ENCODE measurements at regions not wholly inside any gene's neighbourhood (a gene's known extent, or its start where the extent isn't known, plus 50 kb on each side); places are given as distances from the start of the nearest gene placed in this dataset.

- DNase-seq (ENCODE audit: low spot score), result no peak
- TF ChIP-seq TAF1 (conservative IDR thresholded peaks at IDR 0.05) (no peak), RXRA (IDR thresholded peaks at IDR 0.05) (no peak), EGR1 (IDR thresholded peaks at IDR 0.05; ENCODE audit: low read depth in 2 of 2) (no peak), MAX (IDR thresholded peaks at IDR 0.05) (no peak), RAD21 (IDR thresholded peaks at IDR 0.05) (no peak), SP1 (IDR thresholded peaks at IDR 0.05) (no peak), FOXA1 (IDR thresholded peaks at IDR 0.05) (no peak), GABPA (IDR thresholded peaks at IDR 0.05 in 1 of 2, conservative IDR thresholded peaks at IDR 0.05 in 1 of 2) (no peak), FOXA2 (IDR thresholded peaks at IDR 0.05) (no peak), HNF4A (conservative IDR thresholded peaks at IDR 0.05) (no peak), JUND (IDR thresholded peaks at IDR 0.05) (no peak), HNF4G (IDR thresholded peaks at IDR 0.05) (no peak), NR2F2 (IDR thresholded peaks at IDR 0.05) (no peak), YY1 (IDR thresholded peaks at IDR 0.05) (no peak)
- TF ChIP-seq, protein P1, sequence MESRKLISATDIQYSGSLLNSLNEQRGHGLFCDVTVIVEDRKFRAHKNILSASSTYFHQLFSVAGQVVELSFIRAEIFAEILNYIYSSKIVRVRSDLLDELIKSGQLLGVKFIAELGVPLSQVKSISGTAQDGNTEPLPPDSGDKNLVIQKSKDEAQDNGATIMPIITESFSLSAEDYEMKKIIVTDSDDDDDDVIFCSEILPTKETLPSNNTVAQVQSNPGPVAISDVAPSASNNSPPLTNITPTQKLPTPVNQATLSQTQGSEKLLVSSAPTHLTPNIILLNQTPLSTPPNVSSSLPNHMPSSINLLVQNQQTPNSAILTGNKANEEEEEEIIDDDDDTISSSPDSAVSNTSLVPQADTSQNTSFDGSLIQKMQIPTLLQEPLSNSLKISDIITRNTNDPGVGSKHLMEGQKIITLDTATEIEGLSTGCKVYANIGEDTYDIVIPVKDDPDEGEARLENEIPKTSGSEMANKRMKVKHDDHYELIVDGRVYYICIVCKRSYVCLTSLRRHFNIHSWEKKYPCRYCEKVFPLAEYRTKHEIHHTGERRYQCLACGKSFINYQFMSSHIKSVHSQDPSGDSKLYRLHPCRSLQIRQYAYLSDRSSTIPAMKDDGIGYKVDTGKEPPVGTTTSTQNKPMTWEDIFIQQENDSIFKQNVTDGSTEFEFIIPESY (IDR thresholded peaks at IDR 0.05), result no peak
- TF ChIP-seq, protein P2, sequence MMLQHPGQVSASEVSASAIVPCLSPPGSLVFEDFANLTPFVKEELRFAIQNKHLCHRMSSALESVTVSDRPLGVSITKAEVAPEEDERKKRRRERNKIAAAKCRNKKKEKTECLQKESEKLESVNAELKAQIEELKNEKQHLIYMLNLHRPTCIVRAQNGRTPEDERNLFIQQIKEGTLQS (IDR thresholded peaks at IDR 0.05), result no peak
- TF ChIP-seq, protein P3, sequence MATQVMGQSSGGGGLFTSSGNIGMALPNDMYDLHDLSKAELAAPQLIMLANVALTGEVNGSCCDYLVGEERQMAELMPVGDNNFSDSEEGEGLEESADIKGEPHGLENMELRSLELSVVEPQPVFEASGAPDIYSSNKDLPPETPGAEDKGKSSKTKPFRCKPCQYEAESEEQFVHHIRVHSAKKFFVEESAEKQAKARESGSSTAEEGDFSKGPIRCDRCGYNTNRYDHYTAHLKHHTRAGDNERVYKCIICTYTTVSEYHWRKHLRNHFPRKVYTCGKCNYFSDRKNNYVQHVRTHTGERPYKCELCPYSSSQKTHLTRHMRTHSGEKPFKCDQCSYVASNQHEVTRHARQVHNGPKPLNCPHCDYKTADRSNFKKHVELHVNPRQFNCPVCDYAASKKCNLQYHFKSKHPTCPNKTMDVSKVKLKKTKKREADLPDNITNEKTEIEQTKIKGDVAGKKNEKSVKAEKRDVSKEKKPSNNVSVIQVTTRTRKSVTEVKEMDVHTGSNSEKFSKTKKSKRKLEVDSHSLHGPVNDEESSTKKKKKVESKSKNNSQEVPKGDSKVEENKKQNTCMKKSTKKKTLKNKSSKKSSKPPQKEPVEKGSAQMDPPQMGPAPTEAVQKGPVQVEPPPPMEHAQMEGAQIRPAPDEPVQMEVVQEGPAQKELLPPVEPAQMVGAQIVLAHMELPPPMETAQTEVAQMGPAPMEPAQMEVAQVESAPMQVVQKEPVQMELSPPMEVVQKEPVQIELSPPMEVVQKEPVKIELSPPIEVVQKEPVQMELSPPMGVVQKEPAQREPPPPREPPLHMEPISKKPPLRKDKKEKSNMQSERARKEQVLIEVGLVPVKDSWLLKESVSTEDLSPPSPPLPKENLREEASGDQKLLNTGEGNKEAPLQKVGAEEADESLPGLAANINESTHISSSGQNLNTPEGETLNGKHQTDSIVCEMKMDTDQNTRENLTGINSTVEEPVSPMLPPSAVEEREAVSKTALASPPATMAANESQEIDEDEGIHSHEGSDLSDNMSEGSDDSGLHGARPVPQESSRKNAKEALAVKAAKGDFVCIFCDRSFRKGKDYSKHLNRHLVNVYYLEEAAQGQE (IDR thresholded peaks at IDR 0.05), result no peak
- TF ChIP-seq, protein P4, sequence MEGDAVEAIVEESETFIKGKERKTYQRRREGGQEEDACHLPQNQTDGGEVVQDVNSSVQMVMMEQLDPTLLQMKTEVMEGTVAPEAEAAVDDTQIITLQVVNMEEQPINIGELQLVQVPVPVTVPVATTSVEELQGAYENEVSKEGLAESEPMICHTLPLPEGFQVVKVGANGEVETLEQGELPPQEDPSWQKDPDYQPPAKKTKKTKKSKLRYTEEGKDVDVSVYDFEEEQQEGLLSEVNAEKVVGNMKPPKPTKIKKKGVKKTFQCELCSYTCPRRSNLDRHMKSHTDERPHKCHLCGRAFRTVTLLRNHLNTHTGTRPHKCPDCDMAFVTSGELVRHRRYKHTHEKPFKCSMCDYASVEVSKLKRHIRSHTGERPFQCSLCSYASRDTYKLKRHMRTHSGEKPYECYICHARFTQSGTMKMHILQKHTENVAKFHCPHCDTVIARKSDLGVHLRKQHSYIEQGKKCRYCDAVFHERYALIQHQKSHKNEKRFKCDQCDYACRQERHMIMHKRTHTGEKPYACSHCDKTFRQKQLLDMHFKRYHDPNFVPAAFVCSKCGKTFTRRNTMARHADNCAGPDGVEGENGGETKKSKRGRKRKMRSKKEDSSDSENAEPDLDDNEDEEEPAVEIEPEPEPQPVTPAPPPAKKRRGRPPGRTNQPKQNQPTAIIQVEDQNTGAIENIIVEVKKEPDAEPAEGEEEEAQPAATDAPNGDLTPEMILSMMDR (IDR thresholded peaks at IDR 0.05; ENCODE audit: low read depth, low read length, missing input control), result no peak
- Histone ChIP-seq H3K4me3 (ENCODE audit: low read depth in 1 of 3, low read length in 3 of 3) (no peak overlapping the region), H3K9ac (ENCODE audit: low read depth in 1 of 2, low read length in 2 of 2) (no peak overlapping the region), H3K9me3 (ENCODE audit: control insufficient read depth in 4 of 4, low read length in 3 of 4) (no peaks in the 10 kb centered on the region), H3K4me1 (ENCODE audit: control insufficient read depth in 4 of 4, insufficient read depth in 4 of 4, low read length in 3 of 4) (no peaks in the 10 kb centered on the region), H3K27ac (ENCODE audit: low read depth in 1 of 2, low read length in 2 of 2) (no peak overlapping the region), H3K36me3 (ENCODE audit: control insufficient read depth in 4 of 4, insufficient read depth in 3 of 4, low read depth in 1 of 4, low read length in 3 of 4) (no peaks in the 10 kb centered on the region), H3K27me3 (ENCODE audit: control insufficient read depth in 4 of 4, insufficient read depth in 4 of 4, low read length in 3 of 4) (no peaks in the 10 kb centered on the region)
- WGBS, result 66% methylated on average over 3 of the region's 3 CpGs
Measured at GRCh38 chr10:108208038-108208437, 1043.5 kb upstream of the SORCS1 start.

Data from liver (tissue), 8 donors.